Left ventricle myocardium inferior (tissue), 1 donor: ENCODE measurements at regions not wholly inside any gene's neighbourhood (a gene's known extent, or its start where the extent isn't known, plus 50 kb on each side); places are given as distances from the start of the nearest gene placed in this dataset.

Experiments
- DNase-seq: peaks from one replicate; pipeline ENCODE4 v3.0.0-alpha.2; 2020
- H3K27ac ChIP-seq: fragments of 200-600 bp; replicated peaks from 2 replicates; pipeline ENCODE4 v1.8.0; 2021
- H3K27me3 ChIP-seq: fragments of 200-600 bp; 2 replicates; pipeline ENCODE4 v1.8.0; 2021; ENCODE audit warnings: low read depth
- H3K36me3 ChIP-seq: fragments of 200-600 bp; 2 replicates; pipeline ENCODE4 v1.8.0; 2021
- H3K4me1 ChIP-seq: fragments of 200-600 bp; 2 replicates; pipeline ENCODE4 v1.8.0; 2021
- H3K4me3 ChIP-seq: fragments of 200-600 bp; 2 replicates; pipeline ENCODE4 v1.8.0; 2021; ENCODE audit warnings: mild to moderate bottlenecking, moderate library complexity
- H3K9me3 ChIP-seq: fragments of 200-600 bp; replicated peaks from 2 replicates; pipeline ENCODE4 v1.8.0; 2021
- CTCF ChIP-seq: fragments of 200-600 bp; IDR thresholded peaks from 2 replicates; pipeline ENCODE4 v1.8.0; 2021; ENCODE audit warnings: antibody characterized with exemption, mild to moderate bottlenecking, borderline replicate concordance
- intact Hi-C: fragments of 100-400 bp; cut with micrococcal nuclease; formaldehyde crosslinking; loops from one replicate; pipeline ENCODE4 v1.11.0; 2022
- donor health status: DM: no; HTN: yes; CAD: no; lungs with severe emphysema.

- H3K4me3 ChIP-seq, result no peak overlapping the region
- H3K27me3 ChIP-seq, result no peaks in the 10 kb centered on the region
- no peak for TF ChIP-seq CTCF
- DNase-seq, result no peak
- no peaks in the 10 kb centered on the region for H3K9me3 ChIP-seq
- H3K4me1 ChIP-seq, result no peaks in the 10 kb centered on the region
- no peak overlapping the region for H3K27ac ChIP-seq
- no peaks in the 10 kb centered on the region for H3K36me3 ChIP-seq
- intact Hi-C loops, result no loop called here
These were observed 183.8 kb downstream of the KLF5 start for GRCh38 chr13:73242515-73243015.

GRCh38 chr13:73240193-73240592, 181.4 kb downstream of the KLF5 start:
- no peaks in the 10 kb centered on the region for H3K4me1 ChIP-seq
- H3K27ac ChIP-seq, result no peak overlapping the region
- TF ChIP-seq CTCF, result no peak
- no peak for DNase-seq
- intact Hi-C loops, result no loop called here
- H3K4me3 ChIP-seq, result no peak overlapping the region
- H3K36me3 ChIP-seq, result no peaks in the 10 kb centered on the region
- H3K27me3 ChIP-seq, result no peaks in the 10 kb centered on the region
- no peaks in the 10 kb centered on the region for H3K9me3 ChIP-seq

- intact Hi-C loops, result no loop called here
These were observed 176.6 kb downstream of the KLF5 start for GRCh38 chr13:73235385-73235784.

GRCh38 chr13:73231471-73231870, 172.7 kb downstream of the KLF5 start:
- no peak for DNase-seq

More at GRCh38 chr13:73235385-73235784, 176.6 kb downstream of the KLF5 start:
- Histone ChIP-seq H3K27me3 (no peaks in the 10 kb centered on the region), H3K27ac (no peak overlapping the region), H3K4me1 (no peaks in the 10 kb centered on the region), H3K9me3 (no peaks in the 10 kb centered on the region), H3K4me3 (no peak overlapping the region), H3K36me3 (no peaks in the 10 kb centered on the region)
- no peak for TF ChIP-seq CTCF
- DNase-seq, result no peak

GRCh38 chr13:73230716-73231115, 171.9 kb downstream of the KLF5 start:
- no peak overlapping the region for H3K4me3 ChIP-seq
- no peak for DNase-seq
- H3K9me3 ChIP-seq, result no peaks in the 10 kb centered on the region
- intact Hi-C loops, result no loop called here
- H3K27me3 ChIP-seq, result no peaks in the 10 kb centered on the region
- no peak for TF ChIP-seq CTCF
- H3K36me3 ChIP-seq, result no peaks in the 10 kb centered on the region
- H3K4me1 ChIP-seq, result no peaks in the 10 kb centered on the region
- H3K27ac ChIP-seq, result no peak overlapping the region

More at GRCh38 chr13:73231471-73231870, 172.7 kb downstream of the KLF5 start:
- intact Hi-C loops, result no loop called here
- Histone ChIP-seq H3K27ac (no peak overlapping the region), H3K4me3 (no peak overlapping the region), H3K36me3 (no peaks in the 10 kb centered on the region), H3K9me3 (no peaks in the 10 kb centered on the region), H3K27me3 (no peaks in the 10 kb centered on the region), H3K4me1 (no peaks in the 10 kb centered on the region)
- no peak for TF ChIP-seq CTCF
